ENCODE measurements at regions not wholly inside any gene's neighbourhood (a gene's known extent, or its start where the extent isn't known, plus 50 kb on each side); places are given as distances from the start of the nearest gene placed in this dataset.

GRCh38 chr1:229941160-229941559 lies 125.9 kb upstream of the GALNT2 start:
- TF ChIP-seq EP300 (IDR thresholded peaks at IDR 0.05) = no peak
- TF ChIP-seq CTCF (IDR thresholded peaks at IDR 0.05) = no peak
- no peak for TF ChIP-seq POLR2A (IDR thresholded peaks at IDR 0.05)
- no peak for TF ChIP-seq POLR2AphosphoS5 (IDR thresholded peaks at IDR 0.05)

Measured in stomach (tissue), 4 donors.